Esophagus muscularis mucosa (tissue), 4 donors: ENCODE measurements at regions not wholly inside any gene's neighbourhood (a gene's known extent, or its start where the extent isn't known, plus 50 kb on each side); places are given as distances from the start of the nearest gene placed in this dataset.

Source experiments
- DNase-seq: peaks from one replicate; pipeline ENCODE4 v3.0.0-alpha.2; 2017; ENCODE audit errors: extremely low spot score
- H3K27ac ChIP-seq, 4 donors: fragments of 200-600 bp; sonication (generic); replicated peaks in 1 of 4; 1 replicate in 3 of 4; 2 replicates in 1 of 4; pipeline ENCODE4 v1.5.1; 2016 to 2019; ENCODE audit warnings: mild to moderate bottlenecking in 1 of 4
- H3K27me3 ChIP-seq, 4 donors: fragments of 200-600 bp; sonication (generic); one replicate each; pipeline versions ENCODE4 v1.5.1 to v1.6.0; 2016 to 2019
- H3K36me3 ChIP-seq, 4 donors: fragments of 200-600 bp; sonication (generic); one replicate each; pipeline ENCODE4 v1.5.1; 2016 to 2019
- H3K4me1 ChIP-seq, 4 donors: fragments of 200-600 bp; sonication (generic); one replicate each; pipeline ENCODE4 v1.5.1; 2016 to 2019
- H3K4me3 ChIP-seq, 4 donors: fragments of 200-600 bp; sonication (generic); 1 replicate in 2 of 4; 2 replicates in 2 of 4; pipeline ENCODE4 v1.5.1; 2016 to 2019; ENCODE audit warnings: mild to moderate bottlenecking in 4 of 4, moderate library complexity in 1 of 4
- H3K9me3 ChIP-seq, 4 donors: fragments of 200-600 bp; sonication (generic); 1 replicate in 3 of 4; 2 replicates in 1 of 4; pipeline ENCODE4 v1.5.1; 2016 to 2019
- EP300 ChIP-seq: sonication (generic); formaldehyde crosslinking; IDR thresholded peaks from one replicate; pipeline ENCODE4 v1.6.1; 2017; ENCODE audit warnings: antibody characterized with exemption
- POLR2A ChIP-seq: fragments of 450-650 bp; IDR thresholded peaks from one replicate; pipeline ENCODE4 v1.6.1; 2017; ENCODE audit warnings: antibody characterized with exemption, moderate library complexity, mild to moderate bottlenecking, low read depth
- POLR2AphosphoS5 ChIP-seq, 2 donors: sonication (generic); formaldehyde crosslinking; IDR thresholded peaks; one replicate each; pipeline ENCODE4 v1.6.1; 2017; ENCODE audit warnings: antibody characterized with exemption in 2 of 2
- WGBS: methylation state at CpG from one replicate; pipeline ENCODE4 v1.1.5; 2018; 5-methylcytosine and 5-hydroxymethylcytosine counted together
- intact Hi-C: fragments of 100-400 bp; cut with DNase I; formaldehyde crosslinking; loops from one replicate; pipeline ENCODE4 v1.15.1; 2023
- TF ChIP-seq, protein P1 (sequence below), 3 experiments: fragments of 200-600 bp in 2 of 3; fragments of 450-650 bp in 1 of 3; sonication (generic) in 2 of 3; IDR thresholded peaks; one replicate each; pipeline ENCODE4 v1.5.1; 2017 to 2019; ENCODE audit warnings: antibody characterized with exemption in 3 of 3, mild to moderate bottlenecking in 2 of 3, moderate library complexity in 1 of 3

DNA sequence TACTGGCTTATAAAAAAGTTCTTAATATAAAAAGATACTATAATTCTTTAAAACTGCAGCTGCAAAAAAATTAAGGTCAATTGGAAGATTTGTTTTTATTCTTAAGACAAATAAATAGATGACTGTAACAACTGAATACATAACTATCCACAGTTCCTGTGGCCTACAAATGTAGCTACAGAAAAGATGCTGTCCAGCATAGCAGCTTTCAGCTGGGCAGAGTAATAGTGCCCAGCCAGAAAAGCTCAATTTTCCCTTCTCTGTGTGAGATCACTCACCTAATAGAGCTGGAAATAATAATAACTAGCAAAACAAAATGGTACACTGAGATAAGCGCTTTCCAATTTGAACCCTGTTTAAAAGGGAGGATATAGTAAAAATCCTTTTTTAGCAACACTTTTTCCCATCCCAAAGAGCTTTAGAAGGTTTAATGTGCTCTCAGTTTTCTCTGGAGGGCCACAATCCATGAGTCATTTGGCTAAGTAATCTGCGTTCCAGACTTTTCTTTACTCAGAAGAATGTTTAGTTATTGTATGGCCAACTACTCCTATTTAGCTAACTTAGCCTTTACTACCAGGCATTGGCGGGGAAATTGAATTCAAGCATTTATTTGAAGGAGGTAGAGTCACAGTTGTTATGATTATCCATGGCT, 158.1 kb upstream of the SLC39A10 start:
- WGBS, result 86% methylated on average over 3 of the region's 3 CpGs
- intact Hi-C loops, result loop anchor here (5.0 kb wide), 1 partner anchor 163 kb away; no protein-coding TSS in a partner anchor

DNA sequence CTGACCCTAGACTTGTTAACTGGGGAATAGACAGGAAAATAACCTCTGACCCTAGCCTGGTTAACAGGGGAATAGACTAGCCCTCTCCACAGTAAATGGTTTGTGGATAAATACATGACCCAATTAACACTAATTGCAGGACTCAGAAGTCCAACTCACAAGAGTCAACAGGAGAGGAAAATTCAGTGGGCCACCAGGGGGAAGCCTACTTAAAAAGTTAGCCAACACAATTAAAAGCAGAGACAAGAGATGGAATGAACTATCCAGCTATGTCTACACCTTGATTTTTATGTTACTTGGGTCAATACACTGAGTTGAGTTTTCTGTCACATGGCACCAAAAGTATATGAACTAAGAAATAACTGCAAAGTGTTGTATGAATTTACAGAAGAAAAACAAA, 158.8 kb upstream of the SLC39A10 start:
- no peaks in the 10 kb centered on the region for H3K9me3 ChIP-seq
- intact Hi-C loops, result loop anchor here (5.0 kb wide), 1 partner anchor 164 kb away; no protein-coding TSS in a partner anchor
- no peaks in the 10 kb centered on the region for H3K4me1 ChIP-seq
- H3K36me3 ChIP-seq, result no peaks in the 10 kb centered on the region
- H3K27ac ChIP-seq, result no peak overlapping the region
- TF ChIP-seq, protein P1, sequence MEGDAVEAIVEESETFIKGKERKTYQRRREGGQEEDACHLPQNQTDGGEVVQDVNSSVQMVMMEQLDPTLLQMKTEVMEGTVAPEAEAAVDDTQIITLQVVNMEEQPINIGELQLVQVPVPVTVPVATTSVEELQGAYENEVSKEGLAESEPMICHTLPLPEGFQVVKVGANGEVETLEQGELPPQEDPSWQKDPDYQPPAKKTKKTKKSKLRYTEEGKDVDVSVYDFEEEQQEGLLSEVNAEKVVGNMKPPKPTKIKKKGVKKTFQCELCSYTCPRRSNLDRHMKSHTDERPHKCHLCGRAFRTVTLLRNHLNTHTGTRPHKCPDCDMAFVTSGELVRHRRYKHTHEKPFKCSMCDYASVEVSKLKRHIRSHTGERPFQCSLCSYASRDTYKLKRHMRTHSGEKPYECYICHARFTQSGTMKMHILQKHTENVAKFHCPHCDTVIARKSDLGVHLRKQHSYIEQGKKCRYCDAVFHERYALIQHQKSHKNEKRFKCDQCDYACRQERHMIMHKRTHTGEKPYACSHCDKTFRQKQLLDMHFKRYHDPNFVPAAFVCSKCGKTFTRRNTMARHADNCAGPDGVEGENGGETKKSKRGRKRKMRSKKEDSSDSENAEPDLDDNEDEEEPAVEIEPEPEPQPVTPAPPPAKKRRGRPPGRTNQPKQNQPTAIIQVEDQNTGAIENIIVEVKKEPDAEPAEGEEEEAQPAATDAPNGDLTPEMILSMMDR (IDR thresholded peaks at IDR 0.05), result peak; percentile 37 to 47 (median 43)
- no peak for TF ChIP-seq POLR2AphosphoS5 (IDR thresholded peaks at IDR 0.05)
- H3K4me3 ChIP-seq, result no peak overlapping the region
- DNase-seq, result no peak
- no peaks in the 10 kb centered on the region for H3K27me3 ChIP-seq

More for the DNA sequence above, 158.1 kb upstream of the SLC39A10 start:
- H3K9me3 ChIP-seq, result no peaks in the 10 kb centered on the region
- DNase-seq, result no peak
- no peaks in the 10 kb centered on the region for H3K36me3 ChIP-seq
- TF ChIP-seq POLR2AphosphoS5 (IDR thresholded peaks at IDR 0.05) (no peak), POLR2A (no peak), EP300 (no peak)
- TF ChIP-seq, protein P1 (IDR thresholded peaks at IDR 0.05), result no peak
- H3K4me1 ChIP-seq, result no peaks in the 10 kb centered on the region
- H3K27me3 ChIP-seq, result no peaks in the 10 kb centered on the region
- H3K4me3 ChIP-seq, result no peak overlapping the region
- H3K27ac ChIP-seq, result no peak overlapping the region

GRCh38 chr2:195496991-195497390, 160.0 kb upstream of the SLC39A10 start:
- no peaks in the 10 kb centered on the region for H3K36me3 ChIP-seq
- TF ChIP-seq EP300, result no peak
- TF ChIP-seq, protein P1 (IDR thresholded peaks at IDR 0.05), result no peak
- intact Hi-C loops, result loop anchor here (5.0 kb wide), 1 partner anchor 165 kb away; no protein-coding TSS in a partner anchor
- no peaks in the 10 kb centered on the region for H3K9me3 ChIP-seq
- WGBS, result 83% methylated on average over 2 of the region's 2 CpGs
- no peak for DNase-seq
- H3K27me3 ChIP-seq, result no peaks in the 10 kb centered on the region
- no peaks in the 10 kb centered on the region for H3K4me1 ChIP-seq
- H3K27ac ChIP-seq, result no peak overlapping the region
- H3K4me3 ChIP-seq, result no peak overlapping the region

DNA sequence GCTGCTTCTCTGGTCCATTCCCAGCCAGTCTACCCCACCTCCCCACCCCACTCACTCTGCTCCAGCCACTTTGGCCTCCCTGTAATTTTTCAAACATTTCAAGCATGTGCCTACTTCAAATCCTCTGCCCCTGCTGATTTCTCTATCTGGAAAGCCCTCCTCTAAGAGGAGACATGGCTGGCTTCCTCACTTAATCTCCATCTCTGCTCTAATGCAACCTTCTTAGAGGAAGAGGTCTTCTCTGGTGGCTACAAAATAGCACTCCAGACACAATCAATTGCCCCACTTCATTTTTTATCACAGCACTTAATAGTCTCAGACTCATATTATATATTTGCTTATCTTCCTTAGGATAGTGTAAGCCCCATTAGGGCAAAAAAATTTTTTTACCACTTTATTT, 161.1 kb upstream of the SLC39A10 start:
- no peaks in the 10 kb centered on the region for H3K9me3 ChIP-seq
- H3K27me3 ChIP-seq, result no peaks in the 10 kb centered on the region
- no peaks in the 10 kb centered on the region for H3K4me1 ChIP-seq
- no peak for DNase-seq
- no peak overlapping the region for H3K4me3 ChIP-seq
- intact Hi-C loops, result loop anchor here (5.0 kb wide), 1 partner anchor 166 kb away; no protein-coding TSS in a partner anchor
- no peak for TF ChIP-seq POLR2AphosphoS5 (IDR thresholded peaks at IDR 0.05)
- TF ChIP-seq, protein P1 (IDR thresholded peaks at IDR 0.05), result no peak
- no peak for TF ChIP-seq POLR2A
- TF ChIP-seq EP300, result no peak
- no peak overlapping the region for H3K27ac ChIP-seq
- no peaks in the 10 kb centered on the region for H3K36me3 ChIP-seq

DNA sequence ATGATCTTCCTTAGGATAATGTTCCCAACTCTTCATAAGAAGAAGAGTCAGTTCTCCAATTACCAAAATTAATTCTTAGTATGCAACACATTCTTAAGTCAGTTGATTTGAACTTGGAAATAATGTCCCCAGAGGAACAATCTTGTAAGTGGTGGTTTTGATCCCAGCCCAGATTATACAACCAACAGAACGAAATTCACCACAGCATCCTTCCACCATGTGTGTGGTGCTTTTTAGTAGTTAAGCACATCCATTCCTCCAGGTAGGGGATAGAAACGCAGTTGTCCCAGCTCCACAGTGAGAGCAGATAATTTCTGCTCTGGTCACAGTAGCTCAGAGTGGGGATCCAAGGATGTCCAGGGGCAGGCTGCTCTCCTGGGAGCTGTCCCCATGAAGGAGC, 161.7 kb upstream of the SLC39A10 start:
- no peak for DNase-seq
- TF ChIP-seq POLR2AphosphoS5 (IDR thresholded peaks at IDR 0.05) (no peak), POLR2A (no peak), EP300 (no peak)
- TF ChIP-seq, protein P1 (IDR thresholded peaks at IDR 0.05), result no peak
- intact Hi-C loops, result loop anchor here (5.0 kb wide), 1 partner anchor 167 kb away; no protein-coding TSS in a partner anchor
- Histone ChIP-seq H3K27ac (no peak overlapping the region), H3K27me3 (no peaks in the 10 kb centered on the region), H3K4me3 (no peak overlapping the region), H3K4me1 (no peaks in the 10 kb centered on the region), H3K36me3 (no peaks in the 10 kb centered on the region), H3K9me3 (no peaks in the 10 kb centered on the region)
- 94% methylated on average over 2 of the region's 2 CpGs for WGBS
